ENCODE measurements at regions not wholly inside any gene's neighbourhood (a gene's known extent, or its start where the extent isn't known, plus 50 kb on each side); places are given as distances from the start of the nearest gene placed in this dataset.

- TF ChIP-seq CTCF (IDR thresholded peaks at IDR 0.05) = no peak
- TF ChIP-seq POLR2A (IDR thresholded peaks at IDR 0.05) = no peak
These were observed 631.7 kb upstream of the GRIA3 start for GRCh38 chrX:122552286-122552800.

Measured in thyroid gland (tissue), 4 donors.